Stomach (tissue), 8 donors: ENCODE measurements at regions not wholly inside any gene's neighbourhood (a gene's known extent, or its start where the extent isn't known, plus 50 kb on each side); places are given as distances from the start of the nearest gene placed in this dataset.

Experiments used
- DNase-seq, 2 donors: peaks; one replicate each; pipeline versions ENCODE4 v3.0.0 to v3.0.0-alpha.2; 2013 to 2019
- H3K27ac ChIP-seq, 5 donors: fragments of 200-600 bp in 4 of 5; sonication (generic) in 4 of 5; one replicate each; pipeline ENCODE4 v1.5.1; 2013 to 2019; ENCODE audit warnings: mild to moderate bottlenecking in 1 of 5, moderate library complexity in 1 of 5
- H3K27me3 ChIP-seq, 3 donors: fragments of 200-600 bp; sonication (generic); one replicate each; pipeline ENCODE4 v1.5.1; 2017 to 2019; ENCODE audit warnings: mixed run types in 1 of 3
- H3K36me3 ChIP-seq, 4 donors: fragments of 200-600 bp; sonication (generic); 1 replicate in 3 of 4; 2 replicates in 1 of 4; pipeline ENCODE4 v1.5.1; 2016 to 2019
- H3K4me1 ChIP-seq, 4 donors: fragments of 200-600 bp; sonication (generic); one replicate each; pipeline ENCODE4 v1.5.1; 2016 to 2019
- H3K4me3 ChIP-seq, 4 donors: fragments of 200-600 bp; sonication (generic) in 3 of 4; one replicate each; pipeline ENCODE4 v1.5.1; 2016 to 2019; ENCODE audit warnings: mild to moderate bottlenecking in 1 of 4
- H3K9me3 ChIP-seq, 4 donors: fragments of 200-600 bp; sonication (generic); one replicate each; pipeline ENCODE4 v1.5.1; 2016 to 2019
- EP300 ChIP-seq: sonication (generic); formaldehyde crosslinking; IDR thresholded peaks from one replicate; pipeline ENCODE4 v1.6.1; 2017; ENCODE audit warnings: antibody characterized with exemption
- POLR2A ChIP-seq, 4 donors: fragments of 450-650 bp; IDR thresholded peaks; one replicate each; pipeline ENCODE4 v1.6.1; 2016; ENCODE audit warnings: antibody characterized with exemption in 4 of 4, control low read depth in 2 of 4, mild to moderate bottlenecking in 1 of 4, moderate library complexity in 1 of 4
- POLR2AphosphoS5 ChIP-seq, 3 donors: sonication (generic); formaldehyde crosslinking; IDR thresholded peaks; one replicate each; pipeline ENCODE4 v1.6.1; 2016; ENCODE audit warnings: antibody characterized with exemption in 3 of 3
- whole genome bisulfite sequencing, 5 donors: extraction: QIAGEN DNeasy Blood & Tissue Kit in 3 of 5; methylation state at CpG; one replicate each; pipeline versions ENCODE4 v1.1.5 to v1.1.7; 2013 to 2018; 5-methylcytosine and 5-hydroxymethylcytosine counted together
- intact Hi-C: fragments of 100-400 bp; cut with DNase I; formaldehyde crosslinking; loops from one replicate; pipeline ENCODE4 v1.15.1; 2023; ENCODE audit warnings: low total_unique reads
- TF ChIP-seq, protein P1 (sequence below), 7 experiments: fragments of 450-650 bp in 4 of 7; fragments of 200-600 bp in 3 of 7; sonication (generic) in 3 of 7; IDR thresholded peaks; one replicate each; pipeline ENCODE4 v1.5.1; 2016 to 2019; ENCODE audit warnings: antibody characterized with exemption in 7 of 7, control low read depth in 2 of 7, mild to moderate bottlenecking in 1 of 7
- donor health status: healthy with polysubstance abuse.
- donor health status: Bipolar disorder and iron deficiency.
- donor health status: healthy.

DNA sequence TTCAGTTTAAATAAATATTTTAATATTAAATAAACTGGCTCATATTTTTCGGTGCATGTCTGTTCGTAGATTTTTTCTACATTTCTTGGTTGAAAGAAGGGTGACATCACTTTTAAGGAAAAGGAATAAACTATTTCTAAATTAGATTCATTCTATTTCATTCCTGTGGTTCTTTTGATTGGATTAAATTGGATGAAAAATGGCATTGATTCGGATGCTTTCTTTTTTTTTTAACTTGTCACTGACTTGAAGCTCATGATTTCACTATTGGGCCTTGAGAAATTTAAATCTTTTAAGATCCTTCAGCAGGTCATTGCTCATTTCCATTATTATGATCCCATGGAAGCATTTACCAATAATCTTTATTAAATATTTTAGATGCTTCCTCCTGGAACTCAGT is 113.1 kb upstream of the RASSF8 start:
- Histone ChIP-seq H3K36me3 (no peaks in the 10 kb centered on the region), H3K27me3 (no peaks in the 10 kb centered on the region), H3K9me3 (no peaks in the 10 kb centered on the region), H3K4me1 (no peaks in the 10 kb centered on the region), H3K27ac (no peak overlapping the region), H3K4me3 (no peak overlapping the region)
- TF ChIP-seq EP300 (no peak), POLR2AphosphoS5 (IDR thresholded peaks at IDR 0.05) (no peak), POLR2A (IDR thresholded peaks at IDR 0.05) (no peak)
- TF ChIP-seq, protein P1, sequence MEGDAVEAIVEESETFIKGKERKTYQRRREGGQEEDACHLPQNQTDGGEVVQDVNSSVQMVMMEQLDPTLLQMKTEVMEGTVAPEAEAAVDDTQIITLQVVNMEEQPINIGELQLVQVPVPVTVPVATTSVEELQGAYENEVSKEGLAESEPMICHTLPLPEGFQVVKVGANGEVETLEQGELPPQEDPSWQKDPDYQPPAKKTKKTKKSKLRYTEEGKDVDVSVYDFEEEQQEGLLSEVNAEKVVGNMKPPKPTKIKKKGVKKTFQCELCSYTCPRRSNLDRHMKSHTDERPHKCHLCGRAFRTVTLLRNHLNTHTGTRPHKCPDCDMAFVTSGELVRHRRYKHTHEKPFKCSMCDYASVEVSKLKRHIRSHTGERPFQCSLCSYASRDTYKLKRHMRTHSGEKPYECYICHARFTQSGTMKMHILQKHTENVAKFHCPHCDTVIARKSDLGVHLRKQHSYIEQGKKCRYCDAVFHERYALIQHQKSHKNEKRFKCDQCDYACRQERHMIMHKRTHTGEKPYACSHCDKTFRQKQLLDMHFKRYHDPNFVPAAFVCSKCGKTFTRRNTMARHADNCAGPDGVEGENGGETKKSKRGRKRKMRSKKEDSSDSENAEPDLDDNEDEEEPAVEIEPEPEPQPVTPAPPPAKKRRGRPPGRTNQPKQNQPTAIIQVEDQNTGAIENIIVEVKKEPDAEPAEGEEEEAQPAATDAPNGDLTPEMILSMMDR (IDR thresholded peaks at IDR 0.05): no peak
- WGBS, 5 donors: 65 to 89% (median 76%) methylated on average over 3 of the region's 3 CpGs
- DNase-seq: no peak
- intact Hi-C loops: no loop called here

DNA sequence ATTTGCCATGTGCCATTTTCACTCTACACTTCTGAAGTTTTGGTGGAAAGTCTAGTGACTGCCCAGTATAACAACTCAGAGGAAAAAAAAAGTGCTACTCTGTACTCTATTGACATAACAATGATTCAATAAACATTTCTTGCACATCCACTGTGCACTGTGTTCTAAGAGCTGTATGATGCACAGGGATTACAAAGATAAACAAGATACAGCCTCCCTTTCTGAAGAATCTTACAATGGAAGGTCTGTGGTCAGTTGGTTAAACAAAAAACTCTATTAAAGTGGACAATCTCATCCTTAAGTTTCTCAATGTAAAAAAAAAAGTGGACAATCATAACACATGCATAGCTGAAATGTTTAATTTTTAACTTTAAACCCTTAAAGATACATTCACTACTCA is 105.7 kb upstream of the RASSF8 start:
- Histone ChIP-seq H3K9me3 (no peaks in the 10 kb centered on the region), H3K27ac (no peak overlapping the region), H3K4me3 (no peak overlapping the region), H3K4me1 (no peaks in the 10 kb centered on the region), H3K27me3 (no peaks in the 10 kb centered on the region), H3K36me3 (no peaks in the 10 kb centered on the region)
- intact Hi-C loops: no loop called here
- TF ChIP-seq EP300: no peak
- no peak for TF ChIP-seq POLR2A (IDR thresholded peaks at IDR 0.05)
- TF ChIP-seq, protein P1 (IDR thresholded peaks at IDR 0.05): no peak
- TF ChIP-seq POLR2AphosphoS5 (IDR thresholded peaks at IDR 0.05): no peak
- no peak for DNase-seq

DNA sequence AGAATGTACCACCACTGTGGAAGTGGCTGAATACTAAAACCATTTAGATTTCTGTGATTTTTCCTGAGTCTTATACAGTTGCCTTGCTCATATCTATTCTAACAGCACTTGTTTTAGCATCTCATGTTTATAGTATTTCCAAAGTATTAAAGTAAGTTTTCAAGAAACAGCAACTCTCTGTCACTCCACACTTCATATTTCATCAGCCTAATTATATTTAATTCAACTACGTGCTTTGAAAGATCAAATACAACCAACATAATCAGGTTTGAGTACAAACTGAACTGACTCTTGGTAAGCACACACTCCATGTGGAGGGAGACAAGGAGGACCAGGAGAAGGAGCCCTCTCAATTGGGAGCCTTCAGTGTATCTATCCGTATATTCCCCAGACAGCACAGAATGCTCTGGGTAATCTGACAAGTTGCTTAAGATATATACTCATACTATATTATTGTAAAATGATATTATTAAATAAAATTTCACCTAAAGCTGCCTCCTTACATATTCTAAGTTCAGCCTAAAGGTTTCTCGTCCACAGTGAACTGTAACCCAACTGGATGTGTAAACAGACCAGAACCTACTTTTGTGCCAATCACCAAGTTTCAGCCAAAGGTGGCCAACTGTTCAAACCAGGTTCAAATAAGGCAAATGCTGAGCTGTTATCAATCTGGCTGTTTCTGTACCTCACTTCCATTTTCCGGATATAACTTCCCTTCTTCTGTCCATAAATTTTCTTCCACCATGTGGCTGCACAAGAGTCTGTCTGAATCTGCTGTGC is 105.0 kb upstream of the RASSF8 start:
- Histone ChIP-seq H3K9me3 (no peaks in the 10 kb centered on the region), H3K36me3 (no peaks in the 10 kb centered on the region), H3K4me3 (no peak overlapping the region), H3K4me1 (no peaks in the 10 kb centered on the region), H3K27ac (no peak overlapping the region), H3K27me3 (no peaks in the 10 kb centered on the region)
- WGBS, 5 donors: 42 to 55% (median 48%) methylated on average over 4 of the region's 4 CpGs
- DNase-seq: no peak
- intact Hi-C loops: no loop called here
- TF ChIP-seq, protein P1 (IDR thresholded peaks at IDR 0.05): no peak

DNA sequence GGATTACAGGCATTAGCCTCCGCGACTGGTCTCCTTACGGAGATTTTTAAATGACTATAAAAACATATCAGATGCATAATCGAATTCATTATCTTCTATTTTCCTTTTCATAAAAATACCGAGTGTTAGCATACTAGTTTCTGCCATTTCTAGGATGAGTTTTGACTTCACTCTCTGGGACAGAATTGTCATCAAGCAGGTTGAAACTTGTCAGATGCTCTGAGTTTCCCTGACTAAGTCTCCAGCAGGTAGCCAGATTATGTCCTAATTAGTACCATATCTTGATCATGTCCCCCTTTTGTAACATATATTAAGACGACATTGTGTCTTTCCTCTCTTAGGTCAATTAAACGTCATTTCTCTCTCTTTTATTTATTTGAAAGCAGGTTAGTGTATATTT is 103.5 kb upstream of the RASSF8 start:
- no peaks in the 10 kb centered on the region for H3K4me1 ChIP-seq
- no peak overlapping the region for H3K4me3 ChIP-seq
- no peaks in the 10 kb centered on the region for H3K9me3 ChIP-seq
- no peaks in the 10 kb centered on the region for H3K27me3 ChIP-seq
- DNase-seq: no peak
- 85 to 96% (median 90%) methylated on average over 7 of the region's 7 CpGs for WGBS, 5 donors
- no peaks in the 10 kb centered on the region for H3K36me3 ChIP-seq
- TF ChIP-seq POLR2AphosphoS5 (IDR thresholded peaks at IDR 0.05): no peak
- TF ChIP-seq POLR2A (IDR thresholded peaks at IDR 0.05): no peak
- TF ChIP-seq, protein P1 (IDR thresholded peaks at IDR 0.05): no peak
- TF ChIP-seq EP300: no peak
- no peak overlapping the region for H3K27ac ChIP-seq
- intact Hi-C loops: no loop called here
